Occipital lobe (tissue), 1 donor: ENCODE measurements at regions not wholly inside any gene's neighbourhood (a gene's known extent, or its start where the extent isn't known, plus 50 kb on each side); places are given as distances from the start of the nearest gene placed in this dataset.

Experiments used
- DNase-seq: peaks from one replicate; lab custom pipeline; 2025; lab: John Stamatoyannopoulos, UW

DNA sequence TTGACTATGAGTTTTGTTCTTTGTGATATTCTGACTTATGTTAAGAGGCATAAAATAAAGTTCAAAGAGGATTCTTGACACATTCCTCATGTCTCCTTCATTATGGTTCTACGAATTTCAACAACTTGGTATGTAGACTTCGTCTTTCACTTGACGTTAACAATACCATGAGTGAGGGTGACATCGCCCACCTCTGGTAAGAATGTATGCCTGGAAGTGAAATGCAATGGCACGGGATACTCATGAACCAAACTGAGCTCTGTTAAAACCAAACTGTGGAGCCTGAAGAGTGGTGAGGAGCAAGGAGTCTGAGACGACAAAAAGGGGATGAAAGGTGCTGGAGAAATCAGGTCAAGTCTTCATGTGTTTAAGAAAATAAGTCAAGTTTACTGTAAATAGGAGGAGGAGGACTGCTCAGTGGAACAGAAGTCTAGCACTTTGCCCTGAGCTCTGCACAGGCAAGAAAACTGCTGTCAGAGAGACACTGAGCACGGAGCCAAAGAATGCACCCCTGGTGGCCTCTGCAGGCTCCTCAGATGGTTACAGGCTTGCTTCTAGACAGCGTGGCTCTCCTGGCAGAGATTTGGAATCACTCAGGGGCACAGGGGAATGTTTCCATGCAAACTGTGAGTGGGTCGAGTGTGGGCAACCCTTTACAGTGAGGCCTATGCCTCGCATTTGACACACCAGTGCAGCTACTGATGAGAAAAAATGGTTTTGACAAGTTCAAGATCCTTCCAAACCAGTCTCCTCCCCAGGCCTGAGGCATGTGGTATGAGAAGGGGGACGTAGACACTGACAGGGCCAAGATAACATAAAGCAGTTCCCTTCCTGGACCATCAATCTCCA, 470.1 kb downstream of the IRX1 start:
- DNase-seq: no peak

DNA sequence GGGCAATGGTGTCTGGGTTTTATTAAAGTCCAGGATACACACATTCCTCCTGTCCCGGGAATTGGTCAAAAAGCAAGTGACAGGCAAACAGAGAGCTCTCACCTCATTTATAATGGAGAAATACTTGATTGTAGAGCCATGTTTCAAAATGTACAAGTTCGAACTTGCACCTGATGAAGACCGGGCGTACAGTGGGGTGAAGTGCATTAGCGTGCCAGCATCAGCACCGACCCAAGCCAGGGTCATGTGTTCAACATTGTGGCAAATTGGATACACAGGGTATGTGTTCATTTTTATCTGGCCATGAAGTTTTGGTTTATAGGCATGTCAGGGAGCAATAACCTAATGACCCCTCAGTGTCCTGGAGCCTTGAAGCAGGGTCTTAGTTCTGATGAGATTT, 472.5 kb downstream of the IRX1 start:
- DNase-seq: no peak

DNA sequence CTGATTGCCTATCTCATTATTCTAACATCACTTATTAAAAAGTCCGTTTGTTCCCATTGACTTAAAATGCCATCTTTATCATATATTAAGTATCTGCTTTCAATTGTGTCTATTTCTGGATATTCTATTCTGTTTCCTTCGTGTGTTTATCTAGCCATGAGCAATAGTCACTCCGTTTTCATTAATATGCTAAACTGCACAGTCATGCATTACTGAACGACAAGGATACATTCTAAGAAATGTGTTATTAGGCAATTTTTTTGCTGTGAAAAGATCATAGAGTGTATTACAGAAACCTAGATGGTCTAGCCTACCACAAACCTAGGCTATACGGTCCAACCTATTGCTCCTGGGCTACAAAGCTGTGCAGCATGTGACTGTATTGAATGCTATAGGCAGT, 482.9 kb downstream of the IRX1 start:
- no peak for DNase-seq

DNA sequence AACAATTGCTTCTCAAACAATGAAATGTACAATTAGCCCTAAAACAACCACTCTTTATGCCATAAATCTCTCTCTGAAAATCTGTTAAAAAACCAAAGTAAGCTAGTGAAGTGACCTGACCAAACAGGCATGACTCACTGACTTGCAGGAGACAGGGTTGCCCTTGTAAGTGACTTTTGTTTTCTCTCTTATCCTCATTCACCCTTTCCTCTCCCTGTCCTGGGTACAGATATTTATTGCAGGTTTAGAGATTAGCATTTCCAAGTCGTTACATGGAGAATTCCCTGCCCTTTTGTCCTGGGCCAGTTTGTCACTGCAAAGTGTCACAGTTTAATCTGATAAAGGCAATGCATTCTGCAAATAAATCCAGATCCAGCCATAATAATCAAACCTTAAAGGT, 484.2 kb downstream of the IRX1 start:
- DNase-seq: no peak

DNA sequence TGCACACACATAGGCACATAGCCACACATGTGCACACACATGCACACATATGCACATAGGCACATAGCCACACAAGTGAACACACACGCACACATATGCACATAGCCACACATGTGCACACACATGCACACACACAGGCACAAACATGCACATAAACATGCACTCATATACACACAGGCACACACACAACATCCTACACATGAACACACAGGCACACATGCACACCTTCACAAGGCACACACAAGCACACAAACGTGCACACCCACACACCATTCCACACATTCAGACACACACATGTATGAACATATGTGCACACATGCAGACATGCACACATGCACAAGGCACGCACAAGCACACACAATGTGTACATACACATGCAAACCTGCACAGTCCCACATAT, 484.7 kb downstream of the IRX1 start:
- DNase-seq: no peak

DNA sequence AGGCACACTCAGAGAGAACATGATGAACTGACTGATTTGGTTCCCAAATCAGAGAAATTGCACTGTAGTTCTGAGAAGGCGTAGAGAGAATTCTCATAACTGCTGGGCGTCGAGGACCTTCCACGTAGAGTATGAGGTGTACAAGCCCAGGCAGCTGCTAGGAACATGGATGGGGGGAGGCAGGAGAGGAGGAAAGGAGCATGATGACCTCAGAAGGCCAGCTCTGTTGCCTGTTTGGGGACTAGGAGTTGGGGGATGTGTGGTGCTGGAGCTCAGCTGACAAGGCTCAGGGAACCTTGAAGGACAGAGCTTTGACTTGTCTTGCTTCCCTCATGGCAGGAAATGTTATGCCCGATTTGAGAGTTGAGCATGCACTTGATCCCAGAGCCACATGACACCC, 485.4 kb downstream of the IRX1 start:
- no peak for DNase-seq

DNA sequence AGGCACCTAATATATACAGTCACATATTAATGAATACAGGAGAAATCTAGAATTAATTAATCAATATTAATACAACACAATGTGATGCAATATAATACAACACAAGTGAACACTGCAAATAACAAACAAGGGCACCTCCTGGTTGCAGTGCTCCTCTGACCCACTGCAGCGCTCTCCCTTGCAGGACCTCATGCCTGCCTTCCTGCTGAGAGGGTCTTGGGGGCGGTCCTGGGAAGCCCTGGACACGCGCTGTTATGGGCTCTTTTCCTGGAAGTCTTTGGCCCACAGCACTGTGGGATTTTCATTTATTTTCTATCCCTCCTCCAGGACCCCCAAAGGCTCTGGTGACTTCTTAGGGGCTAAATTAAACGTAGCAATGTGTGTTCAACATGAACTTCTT, 485.8 kb downstream of the IRX1 start:
- no peak for DNase-seq

DNA sequence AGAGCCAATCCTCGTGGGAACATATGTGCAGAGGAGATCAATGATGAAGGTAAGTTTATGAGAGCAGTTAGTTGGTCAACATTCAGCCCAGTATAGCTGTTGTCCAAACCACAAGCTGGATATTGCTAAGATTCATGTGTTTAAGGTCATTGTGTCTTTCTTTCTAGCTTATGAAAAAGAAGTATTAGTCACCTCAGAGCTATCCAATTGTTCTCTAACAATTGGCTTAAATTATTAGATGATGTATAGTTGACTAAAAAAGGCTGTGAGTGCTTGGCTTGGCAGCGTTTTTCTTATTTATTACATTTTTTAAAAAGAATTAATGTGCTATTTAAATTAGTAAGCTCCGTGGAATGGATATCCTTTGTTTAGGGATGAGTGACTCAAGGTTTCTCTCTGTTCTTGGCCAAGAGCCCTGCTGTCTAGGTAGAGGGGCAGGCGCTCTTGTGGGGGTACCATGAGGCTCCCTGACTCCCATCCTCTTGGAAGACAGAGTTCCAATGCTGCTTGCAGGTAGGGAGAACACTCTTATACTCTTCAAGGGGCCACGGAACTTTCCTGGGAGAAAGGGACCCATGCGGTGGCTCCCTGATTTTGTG, 487.4 kb downstream of the IRX1 start:
- no peak for DNase-seq

DNA sequence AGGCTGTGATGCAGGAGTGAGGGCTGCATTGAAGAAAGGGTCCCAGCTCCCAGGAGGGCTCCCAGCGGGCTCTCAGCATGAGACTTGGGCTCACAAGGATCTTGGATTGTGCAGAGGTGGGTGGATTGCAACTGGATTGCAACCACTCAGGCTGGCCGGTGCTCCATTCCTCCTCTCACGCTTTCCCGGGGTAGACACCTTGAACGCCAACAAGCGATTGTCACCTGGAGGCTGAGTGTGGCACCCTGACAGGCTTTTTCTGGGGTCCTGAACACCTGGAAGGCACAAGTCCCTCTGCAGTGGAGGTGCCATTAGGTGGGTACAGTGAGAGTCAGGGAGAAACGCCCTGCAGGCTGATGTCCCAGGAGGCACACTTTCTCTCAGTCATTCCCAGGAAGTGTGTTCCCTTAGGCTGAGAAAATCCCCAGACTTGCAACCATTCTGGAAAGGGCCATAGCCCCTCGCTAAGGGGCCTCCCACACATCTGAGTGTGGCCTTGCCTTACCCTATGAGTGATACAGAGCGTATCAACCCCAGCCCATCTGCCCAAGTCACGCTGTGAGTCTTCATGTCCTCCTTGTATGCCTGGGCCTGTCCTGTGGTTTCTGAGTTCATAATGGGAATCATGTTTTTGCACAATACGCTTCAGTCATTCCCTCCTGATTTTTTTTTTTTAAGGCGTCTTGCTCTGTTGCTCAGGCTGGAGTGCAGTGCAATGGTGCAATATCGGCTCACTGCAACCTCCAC, 488.1 kb downstream of the IRX1 start:
- no peak for DNase-seq

DNA sequence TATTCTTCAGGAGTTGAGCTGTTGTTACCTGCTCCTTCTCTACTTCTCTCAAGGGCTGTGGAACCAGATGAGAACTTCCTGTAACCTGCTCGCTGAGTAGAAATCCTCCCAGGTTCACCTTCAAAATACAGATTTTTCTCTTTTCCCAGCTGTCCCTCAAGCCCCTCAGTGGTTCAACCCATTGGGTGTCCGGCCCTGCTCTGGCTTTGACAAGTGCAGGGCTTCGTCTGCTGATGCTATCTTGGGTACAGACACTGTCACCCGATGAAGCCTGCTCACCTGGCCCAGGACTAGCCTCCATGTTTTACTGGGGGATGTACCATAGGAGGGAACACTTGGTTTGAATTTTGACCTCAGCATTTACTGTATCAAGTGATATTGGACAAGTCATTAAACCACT, 490.4 kb downstream of the IRX1 start:
- DNase-seq: no peak

DNA sequence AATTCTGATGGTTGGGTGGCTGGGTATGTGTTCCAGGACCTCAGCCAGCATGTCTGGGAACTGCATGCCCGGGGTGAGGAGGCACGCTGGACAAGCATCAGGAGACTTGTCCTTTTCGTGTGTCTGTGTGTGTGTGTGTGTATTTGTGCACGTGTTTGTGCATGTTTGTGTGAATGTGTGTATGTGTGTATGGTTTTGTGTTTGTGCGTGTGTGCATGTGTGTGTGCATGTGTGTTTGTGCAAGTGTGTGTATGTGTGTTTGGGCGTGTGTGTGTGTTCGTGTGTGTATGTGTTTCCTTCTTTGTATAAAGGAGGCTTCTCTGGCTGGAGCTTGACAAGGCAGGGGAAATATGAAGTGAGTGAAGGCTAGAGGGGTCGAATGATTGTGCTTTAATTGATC, 491.5 kb downstream of the IRX1 start:
- DNase-seq: no peak

DNA sequence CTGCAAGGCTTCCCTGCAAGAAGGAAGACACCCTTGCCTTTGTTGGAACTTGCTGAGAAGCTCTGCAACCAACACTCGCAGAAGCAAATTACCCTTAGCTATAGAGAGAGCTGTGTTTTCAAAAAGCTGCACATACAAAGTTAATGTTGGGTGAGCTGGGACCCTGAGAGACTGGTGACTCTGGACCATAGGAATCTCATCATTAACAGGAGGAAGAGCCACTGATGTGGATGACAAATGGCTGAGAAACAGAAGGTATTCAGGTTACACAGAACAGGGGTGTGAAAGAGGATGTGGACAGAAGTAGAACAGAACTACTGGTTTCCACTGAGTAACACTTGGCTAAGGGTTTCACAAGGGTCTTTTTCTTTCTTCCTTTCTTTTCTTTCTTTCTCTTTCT, 493.5 kb downstream of the IRX1 start:
- no peak for DNase-seq

DNA sequence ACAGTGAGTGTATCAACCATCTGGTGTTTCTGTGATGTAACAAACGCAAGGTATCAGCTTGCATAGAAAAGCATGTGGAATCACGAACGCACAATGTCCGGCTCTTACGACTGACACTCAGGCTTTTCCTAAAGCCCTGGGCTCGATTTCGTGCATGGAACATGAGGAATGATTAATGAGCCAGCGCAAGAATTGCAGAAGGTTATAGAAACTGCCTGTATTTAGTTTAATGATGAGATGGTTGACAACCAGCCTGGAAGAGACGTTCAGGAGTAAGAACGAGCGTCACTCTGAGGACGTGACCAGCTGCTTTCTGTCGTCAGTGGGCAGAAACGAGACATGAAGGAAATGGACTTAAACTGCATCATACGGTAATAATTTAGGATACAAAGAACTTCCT, 497.6 kb downstream of the IRX1 start:
- DNase-seq: no peak

DNA sequence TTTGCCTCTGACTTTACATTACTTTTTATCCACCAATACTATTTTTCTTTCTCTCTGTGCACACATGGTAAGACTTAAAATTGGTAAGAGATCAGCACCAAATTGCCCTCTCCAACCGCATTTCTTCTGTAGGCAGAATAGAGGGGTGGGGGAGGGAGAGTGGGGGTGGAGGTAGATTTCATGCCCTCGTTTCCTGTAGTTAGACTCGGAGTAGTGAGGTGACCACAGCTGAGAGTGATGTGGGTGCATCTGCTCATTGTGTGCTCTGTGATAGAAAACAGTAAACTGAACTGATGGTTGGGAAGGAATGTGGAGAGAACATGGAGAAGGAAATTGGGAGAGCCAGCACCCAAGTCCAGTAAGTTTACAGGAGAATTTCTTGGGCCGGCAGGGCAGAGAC, 498.3 kb downstream of the IRX1 start:
- no peak for DNase-seq

DNA sequence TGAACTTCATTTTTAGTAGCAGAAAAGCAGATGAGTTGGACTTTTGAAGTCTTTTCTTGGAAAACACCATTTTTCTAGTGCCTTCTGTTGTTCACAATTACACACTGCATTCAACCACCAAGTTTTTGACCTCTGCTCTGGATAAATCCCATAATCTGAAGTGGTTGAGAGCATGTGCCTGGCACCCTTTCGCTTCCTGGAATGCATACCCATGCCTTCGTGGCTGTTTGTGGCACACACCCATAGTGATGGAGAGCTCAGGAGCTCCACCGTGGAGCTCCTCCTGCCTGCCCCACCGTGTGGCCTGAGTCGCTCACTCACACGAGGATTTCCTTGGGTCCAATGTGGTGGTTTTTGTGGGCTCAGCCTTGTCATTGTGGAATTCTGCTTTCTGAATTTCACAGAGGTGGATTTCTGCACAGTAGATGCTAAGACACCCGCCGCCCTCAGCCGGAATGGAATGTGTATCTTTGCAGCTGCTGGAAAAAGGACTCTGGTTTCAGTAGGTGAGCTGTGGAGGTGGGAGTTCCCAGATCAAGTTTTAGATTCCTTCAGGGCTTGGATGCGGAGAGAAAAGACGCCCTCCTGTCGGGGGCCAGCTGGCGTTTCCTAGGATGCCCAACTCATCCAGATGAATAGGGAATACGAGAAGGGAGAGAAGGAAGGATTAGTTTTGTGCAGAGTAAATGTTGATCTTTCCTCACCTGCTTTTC, 500.4 kb downstream of the IRX1 start:
- DNase-seq: no peak

DNA sequence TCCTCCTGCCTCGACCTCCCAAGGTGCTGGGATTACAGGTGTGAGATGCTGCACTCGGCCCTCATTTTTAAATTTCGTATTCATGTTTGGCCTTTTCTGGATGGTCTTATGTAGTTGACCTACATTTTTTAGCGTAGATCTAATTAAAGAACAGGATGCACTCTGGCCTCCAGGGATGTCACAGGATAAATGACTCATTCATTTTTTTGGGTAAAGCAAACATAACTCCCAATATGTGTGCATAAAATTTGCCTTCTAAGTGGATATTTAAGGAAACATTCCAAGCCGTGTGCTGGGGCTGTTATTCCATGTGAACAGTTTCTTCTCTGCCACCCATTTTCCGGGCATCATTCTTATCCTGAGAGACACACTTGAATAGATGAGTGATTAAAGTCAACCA, 501.6 kb downstream of the IRX1 start:
- no peak for DNase-seq

DNA sequence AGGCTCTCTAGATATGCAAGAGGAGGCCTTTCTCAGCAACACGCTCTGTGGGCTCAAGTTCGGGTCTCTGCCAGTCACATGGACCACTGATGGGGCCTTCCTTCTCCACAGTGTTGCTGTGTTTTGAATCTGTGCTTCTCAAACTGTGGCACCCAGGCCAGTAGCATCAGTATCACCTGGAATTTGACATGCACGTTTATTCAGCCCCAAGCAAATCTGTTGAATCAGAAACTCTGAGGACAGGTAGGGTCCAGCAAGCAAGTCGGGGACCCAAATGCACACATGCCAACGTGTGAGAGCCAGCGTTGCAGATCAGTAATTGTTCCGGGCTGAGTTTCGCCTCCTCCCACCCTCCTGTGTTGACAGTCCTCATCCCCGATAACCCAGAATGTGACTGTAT, 502.6 kb downstream of the IRX1 start:
- no peak for DNase-seq

DNA sequence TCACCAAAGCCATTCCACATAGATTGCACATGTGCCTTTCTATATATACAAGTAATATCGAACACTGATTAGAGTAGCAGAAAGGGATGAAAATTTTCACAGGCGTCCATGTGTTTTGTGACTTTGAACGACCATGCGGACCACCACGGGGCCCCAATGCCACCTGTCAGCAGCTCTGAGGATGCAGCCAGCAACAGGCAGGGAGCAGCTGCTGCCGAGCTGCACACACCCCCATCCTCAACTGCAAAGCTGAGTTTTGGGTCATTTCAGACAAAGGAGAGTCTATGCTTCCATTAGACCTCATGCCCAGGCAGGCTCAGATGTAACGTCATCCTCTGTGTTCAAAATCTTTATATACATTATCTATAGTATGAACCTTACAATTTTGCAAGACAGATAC, 503.8 kb downstream of the IRX1 start:
- no peak for DNase-seq

DNA sequence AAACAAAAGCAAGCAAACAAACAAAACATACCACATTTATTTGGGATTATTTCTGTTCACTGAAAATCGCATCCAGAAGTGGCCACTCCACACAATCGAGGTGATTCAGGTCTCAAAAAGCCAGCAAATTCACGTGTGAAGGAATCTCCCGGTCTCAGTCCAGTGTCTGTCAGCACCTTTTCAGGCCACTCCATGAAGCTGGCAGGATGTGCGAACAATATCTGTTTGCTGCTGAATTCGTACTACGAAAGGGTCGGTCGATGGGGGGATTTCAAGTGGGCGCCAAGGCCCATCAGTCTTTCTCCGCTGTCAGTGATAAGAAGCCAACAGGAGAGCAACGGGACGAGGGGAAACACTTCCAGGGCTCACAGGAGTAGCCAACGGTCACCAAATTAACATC, 505.1 kb downstream of the IRX1 start:
- no peak for DNase-seq

DNA sequence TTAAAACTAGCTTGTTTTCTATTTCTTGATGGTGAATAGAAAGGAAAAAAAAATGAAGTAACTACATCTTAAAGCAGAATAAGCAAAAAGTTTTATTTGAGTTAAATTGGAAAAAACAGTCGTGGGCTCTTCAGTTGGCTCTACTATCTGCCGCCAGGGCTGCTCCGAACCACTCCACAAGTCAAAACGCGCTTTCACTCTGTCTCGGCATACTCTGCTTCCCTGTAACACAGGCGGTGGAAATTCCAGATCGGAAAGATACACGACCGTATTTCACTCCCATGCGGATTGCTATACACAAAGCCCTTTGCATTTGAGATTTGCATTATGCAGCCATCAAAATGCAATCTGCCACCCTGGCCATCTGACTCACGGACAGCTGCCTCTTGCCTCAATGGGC, 505.6 kb downstream of the IRX1 start:
- DNase-seq: no peak

DNA sequence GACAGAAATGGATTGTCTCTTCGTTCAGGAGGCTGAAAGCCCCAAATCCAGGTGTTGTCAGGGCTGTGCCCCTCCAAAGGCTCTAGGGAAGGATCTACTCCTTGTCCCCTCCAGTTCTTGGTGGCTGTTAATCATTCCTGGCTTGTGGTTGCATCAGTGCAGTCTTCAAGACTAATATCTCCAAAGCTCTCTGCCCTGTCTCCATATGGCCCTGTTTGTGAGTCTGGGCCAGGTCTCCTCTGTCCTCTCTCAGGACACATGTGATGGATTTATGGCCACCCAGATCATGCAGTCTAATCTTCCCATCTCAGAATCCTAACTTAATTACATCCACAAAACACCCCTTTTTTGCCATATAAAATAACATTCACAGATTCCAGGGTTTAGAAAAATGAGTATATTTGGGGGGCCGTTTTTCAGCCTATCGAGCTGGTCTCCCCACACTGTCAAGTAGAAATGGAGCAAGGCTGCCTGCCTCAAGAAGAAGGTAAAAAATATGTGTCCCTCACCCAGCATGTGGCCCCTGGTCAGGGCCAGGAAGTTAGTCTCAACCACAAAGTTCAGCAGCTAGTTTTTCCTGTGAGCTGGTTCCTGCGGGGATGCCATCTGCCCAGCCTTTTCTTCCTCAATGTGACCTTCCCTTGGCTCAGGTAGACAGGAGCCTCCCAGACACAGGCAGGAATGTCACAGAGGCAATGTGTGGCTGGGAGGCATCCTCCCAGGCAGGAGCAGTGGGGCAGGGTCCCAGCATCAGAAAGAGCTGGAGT, 509.4 kb downstream of the IRX1 start:
- no peak for DNase-seq
